Dermis microvascular lymphatic vessel endothelial cell (primary cell): ENCODE measurements at regions not wholly inside any gene's neighbourhood (a gene's known extent, or its start where the extent isn't known, plus 50 kb on each side); places are given as distances from the start of the nearest gene placed in this dataset.
"Not testable (repeated sequence)": the region's sequence is repeated elsewhere in the genome, so short reads cannot be mapped to it uniquely, and the experiment has no call there.

Experiments used
- DNase-seq, 2 donors: peaks; one replicate each; pipeline versions ENCODE4 v3.0.0 to v3.0.0-alpha.2; 2010; ENCODE audit warnings: low read depth in 2 of 2

DNA sequence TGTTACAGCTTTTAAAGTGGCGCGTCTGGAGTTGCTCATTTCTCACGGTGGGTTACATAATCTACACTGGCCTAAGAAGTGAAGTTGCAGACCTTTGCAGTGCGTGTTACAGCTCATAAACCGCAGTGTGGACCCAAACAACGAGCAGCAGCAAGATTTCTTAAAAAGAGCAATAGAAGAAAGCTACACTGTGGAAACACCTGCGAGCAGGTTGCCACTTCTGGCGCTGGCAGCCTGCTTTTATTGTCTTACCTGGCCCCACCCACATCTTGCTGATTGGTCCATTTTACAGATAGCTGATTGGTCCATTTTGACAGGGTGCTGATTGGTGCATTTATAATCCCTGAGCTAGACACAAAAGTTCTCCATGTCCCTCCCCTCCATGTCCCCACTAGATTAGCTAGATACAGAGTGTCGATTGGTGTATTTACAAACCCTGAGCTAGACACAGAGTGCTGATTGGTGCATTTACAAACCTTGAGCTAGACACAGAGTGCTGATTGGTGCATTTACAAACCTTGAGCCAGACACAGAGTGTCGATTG, 462.9 kb upstream of the JARID2 start:
- DNase-seq = not testable (repeated sequence)

DNA sequence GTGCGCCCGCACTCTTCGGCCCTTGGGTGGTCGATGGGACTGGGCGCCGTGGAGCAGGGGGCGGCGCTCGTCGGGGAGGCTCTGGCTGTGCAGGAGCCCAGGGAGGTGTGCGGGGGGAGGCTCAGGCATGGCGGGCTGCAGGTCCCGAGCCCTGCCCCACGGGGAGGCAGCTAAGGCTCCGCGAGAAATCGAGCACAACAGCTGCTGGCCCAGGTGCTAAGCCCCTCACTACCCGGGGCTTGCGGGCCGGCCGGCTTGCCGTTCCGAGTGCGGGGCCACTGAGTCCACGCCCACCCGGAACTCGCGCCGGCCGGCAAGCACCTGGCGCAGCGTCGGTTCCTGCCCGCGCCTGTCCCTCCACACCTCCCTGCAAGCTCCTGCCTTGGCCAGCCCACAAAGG, 462.3 kb upstream of the JARID2 start:
- no peak for DNase-seq

- no peak for DNase-seq
Observed at GRCh38 chr6:14784596-14785492, 461.0 kb upstream of the JARID2 start.

GRCh38 chr6:14785493-14785790, 460.4 kb upstream of the JARID2 start:
- no peak for DNase-seq

DNA sequence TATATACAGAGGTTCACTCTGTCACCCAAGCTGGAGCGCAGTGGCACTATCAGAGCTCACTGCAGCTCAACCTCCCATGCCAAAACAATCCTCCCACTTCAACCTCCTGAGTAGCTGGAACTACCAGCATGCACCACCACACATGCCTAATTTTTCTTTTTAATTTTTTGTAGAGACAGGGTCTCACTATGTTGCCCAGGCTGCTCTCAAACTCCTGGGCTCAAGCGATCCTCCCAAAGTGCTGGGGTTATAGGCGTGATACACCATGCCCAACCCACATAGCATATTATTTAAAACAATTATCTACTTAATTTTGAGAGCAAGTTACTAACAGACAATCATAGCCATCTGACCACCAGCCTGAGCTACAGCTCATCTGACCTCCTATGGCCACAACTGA, 459.9 kb upstream of the JARID2 start:
- no peak for DNase-seq

DNA sequence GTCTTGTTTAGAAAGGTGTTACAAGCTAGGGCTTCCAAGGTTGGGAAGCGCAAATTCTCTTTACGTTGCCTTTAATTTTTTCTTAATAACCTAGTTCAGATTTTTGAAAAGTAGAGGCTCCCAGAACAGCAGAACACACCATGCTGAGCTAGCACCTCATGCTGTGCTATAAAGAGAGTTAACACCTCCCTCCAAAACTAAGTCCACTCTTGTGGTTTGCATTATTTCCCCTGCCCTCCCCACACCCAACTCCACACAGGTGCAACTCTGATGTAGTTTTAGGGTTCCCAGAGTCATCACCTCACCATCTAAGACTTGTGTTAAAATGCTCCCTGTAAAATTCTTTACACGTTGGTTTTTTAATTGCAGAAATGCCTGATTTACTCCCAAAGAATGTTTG, 459.4 kb upstream of the JARID2 start:
- DNase-seq = no peak

- no peak for DNase-seq
Observed at GRCh38 chr6:14787250-14787649, 458.6 kb upstream of the JARID2 start.

DNA sequence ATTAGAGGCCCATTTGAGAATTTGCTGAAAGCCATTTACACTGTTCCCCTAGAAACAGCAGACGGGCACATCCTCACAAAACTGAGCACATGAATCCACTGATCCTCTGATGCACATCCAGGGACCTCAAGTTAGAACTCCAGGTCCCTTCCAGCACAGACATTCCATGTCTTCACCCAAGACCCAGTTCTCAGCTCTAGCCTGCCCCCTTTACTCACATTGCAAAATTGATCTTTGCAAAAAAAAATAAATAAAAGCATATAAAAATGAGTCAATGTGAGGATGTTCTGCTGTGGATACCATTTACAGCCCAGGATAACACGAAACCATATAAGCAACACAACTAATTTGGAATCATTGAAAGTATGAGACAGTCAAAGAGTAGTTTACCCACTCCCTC, 458.2 kb upstream of the JARID2 start:
- no peak for DNase-seq

DNA sequence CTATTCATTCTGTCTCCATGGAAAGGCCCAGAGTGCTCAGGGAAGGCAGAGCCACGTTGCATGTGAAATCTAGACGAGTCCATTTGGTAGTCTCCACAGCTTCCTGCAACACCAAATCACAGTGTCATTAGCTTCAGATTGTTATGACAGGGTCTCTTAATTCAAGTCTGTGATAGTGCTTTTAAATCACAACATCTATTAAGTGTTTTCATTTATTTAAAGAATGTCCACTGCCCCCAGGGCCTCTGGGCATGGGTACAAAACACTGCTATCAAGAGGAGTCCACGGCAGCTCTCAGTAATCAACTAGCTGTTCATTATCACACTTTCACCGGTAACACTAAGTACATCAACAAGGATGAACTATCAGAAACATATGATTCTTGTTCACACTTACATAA, 455.9 kb upstream of the JARID2 start:
- DNase-seq = no peak

DNA sequence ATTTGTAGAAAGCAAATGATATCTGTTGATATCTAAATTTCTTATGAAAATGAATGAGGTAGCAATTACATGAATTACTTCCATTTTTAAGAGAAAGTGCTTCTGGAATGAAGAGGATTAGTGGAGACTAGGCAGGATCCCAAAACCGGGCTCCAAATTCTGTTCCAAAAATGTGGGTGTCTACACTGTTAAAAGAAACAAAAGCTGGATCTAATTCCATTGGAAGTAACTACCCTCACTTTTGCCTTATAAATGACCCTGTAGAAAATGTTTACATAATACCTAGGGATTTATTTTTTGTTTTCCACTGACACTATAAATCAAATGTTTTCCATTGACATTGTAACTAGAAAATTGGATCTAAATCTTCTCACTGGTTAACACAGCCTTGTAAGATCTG, 454.9 kb upstream of the JARID2 start:
- no peak for DNase-seq

DNA sequence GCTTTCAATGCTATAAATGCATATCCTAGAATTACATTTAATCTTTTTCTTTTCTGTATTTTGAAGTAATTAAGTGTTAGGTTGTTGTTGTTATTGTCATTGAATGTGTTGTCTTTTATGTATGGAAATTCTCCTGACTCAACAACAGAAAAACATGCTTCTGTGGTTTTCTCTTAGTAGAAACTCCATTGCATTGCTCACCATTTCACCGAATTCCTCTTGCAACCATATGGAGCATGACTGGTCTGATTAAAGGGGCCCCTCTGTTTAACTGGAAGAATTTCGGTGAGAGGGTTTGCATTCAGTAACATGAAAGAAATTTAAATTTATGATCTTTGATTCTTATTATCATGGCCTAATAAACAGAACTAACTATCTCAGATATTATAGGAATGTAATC, 454.3 kb upstream of the JARID2 start:
- no peak for DNase-seq

- DNase-seq = peak in 1 of 2 donors; percentile 5
Observed at GRCh38 chr6:14792118-14792955, 453.5 kb upstream of the JARID2 start.

DNA sequence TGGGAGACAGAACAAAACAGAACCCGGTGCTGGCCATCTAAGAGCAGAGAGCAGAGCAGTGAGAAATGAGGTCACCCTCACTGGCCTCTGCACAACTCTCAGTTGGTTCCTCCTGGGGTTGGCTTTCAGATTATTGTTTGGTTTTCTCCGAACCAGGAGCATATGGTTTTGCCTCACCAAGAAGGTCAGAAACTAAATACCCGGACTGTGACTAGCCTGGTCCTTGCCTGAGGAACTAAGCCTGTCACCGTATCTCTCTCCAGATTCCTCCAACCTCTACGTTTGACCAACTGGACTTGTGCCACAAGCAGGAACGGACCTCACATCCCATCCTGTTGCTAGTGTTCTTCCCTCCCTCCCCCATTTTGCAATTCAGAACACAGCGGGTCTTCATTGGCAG, 450.4 kb upstream of the JARID2 start:
- DNase-seq = no peak

DNA sequence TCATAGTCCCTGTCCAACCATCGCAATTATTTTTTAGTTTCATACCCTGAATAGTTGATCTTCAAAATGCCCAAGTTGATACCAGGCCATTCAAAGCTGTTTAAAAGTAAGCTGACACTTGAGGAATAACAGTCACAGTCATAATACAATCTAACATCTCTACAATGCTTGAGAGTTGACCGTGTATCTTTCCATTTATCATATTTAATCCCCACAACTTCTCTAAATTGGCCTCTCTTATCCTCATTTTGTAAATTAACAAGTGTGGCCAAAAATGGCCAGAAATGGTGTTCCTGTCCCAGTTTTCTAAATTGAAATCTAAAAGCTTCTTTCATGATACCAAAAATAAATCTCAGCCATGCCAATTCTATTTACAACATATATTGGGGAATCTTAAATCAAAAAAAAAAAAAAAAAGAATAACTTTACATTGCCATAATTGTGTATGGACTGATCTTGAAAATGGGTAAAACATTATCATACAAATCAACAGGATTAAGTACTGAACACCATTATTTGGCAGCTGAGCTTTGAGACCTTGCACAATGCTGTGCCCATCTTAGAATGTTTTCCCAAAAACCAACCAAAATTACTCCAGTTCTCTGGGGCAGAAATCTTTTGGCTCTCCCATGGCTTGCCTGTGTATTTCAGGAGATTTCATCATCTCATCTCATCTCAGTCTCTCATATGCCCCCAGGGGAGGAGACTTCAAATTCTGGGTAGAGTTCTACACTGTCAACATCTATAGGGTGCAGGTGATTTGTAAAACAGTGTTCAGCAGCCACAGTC, 448.7 kb upstream of the JARID2 start:
- DNase-seq = no peak

GRCh38 chr6:14797875-14798593, 447.8 kb upstream of the JARID2 start:
- DNase-seq = no peak

GRCh38 chr6:14798594-14798982, 447.3 kb upstream of the JARID2 start:
- DNase-seq = no peak

GRCh38 chr6:14798996-14799588, 446.8 kb upstream of the JARID2 start:
- no peak for DNase-seq

- peak; percentile 58 to 68 for DNase-seq
Observed at GRCh38 chr6:14799928-14800327, 445.9 kb upstream of the JARID2 start.

GRCh38 chr6:14802514-14803160, 443.2 kb upstream of the JARID2 start:
- no peak for DNase-seq
